Muscle layer of duodenum (tissue), 2 donors: ENCODE measurements at regions not wholly inside any gene's neighbourhood (a gene's known extent, or its start where the extent isn't known, plus 50 kb on each side); places are given as distances from the start of the nearest gene placed in this dataset.

Source experiments
- H3K27ac ChIP-seq: one replicate; pipeline ENCODE4 v1.7.0; 2013; ENCODE audit warnings: mild to moderate bottlenecking, low read length
- H3K27me3 ChIP-seq: one replicate; pipeline ENCODE4 v1.7.0; 2013; ENCODE audit warnings: low read depth, mild to moderate bottlenecking, control low read depth, low read length
- H3K36me3 ChIP-seq, 2 donors: one replicate each; pipeline ENCODE4 v1.7.0; 2013; ENCODE audit warnings: low read length in 2 of 2, control low read depth in 1 of 2, mild to moderate bottlenecking in 1 of 2; ENCODE audit not compliant: insufficient read depth in 2 of 2, control insufficient read depth in 1 of 2
- H3K4me1 ChIP-seq, 2 donors: one replicate each; pipeline ENCODE4 v1.7.0; 2013; ENCODE audit warnings: low read length in 2 of 2, mild to moderate bottlenecking in 2 of 2, control low read depth in 1 of 2, moderate library complexity in 1 of 2; ENCODE audit not compliant: insufficient read depth in 2 of 2, control insufficient read depth in 1 of 2
- H3K4me3 ChIP-seq, 2 donors: one replicate each; pipeline ENCODE4 v1.7.0; 2013; ENCODE audit warnings: low read length in 2 of 2, low read depth in 1 of 2, mild to moderate bottlenecking in 1 of 2
- H3K9me3 ChIP-seq, 2 donors: one replicate each; pipeline ENCODE4 v1.7.0; 2013; ENCODE audit warnings: low read length in 2 of 2, control low read depth in 1 of 2, mild to moderate bottlenecking in 1 of 2; ENCODE audit not compliant: control insufficient read depth in 1 of 2
- donor health status: healthy.

DNA sequence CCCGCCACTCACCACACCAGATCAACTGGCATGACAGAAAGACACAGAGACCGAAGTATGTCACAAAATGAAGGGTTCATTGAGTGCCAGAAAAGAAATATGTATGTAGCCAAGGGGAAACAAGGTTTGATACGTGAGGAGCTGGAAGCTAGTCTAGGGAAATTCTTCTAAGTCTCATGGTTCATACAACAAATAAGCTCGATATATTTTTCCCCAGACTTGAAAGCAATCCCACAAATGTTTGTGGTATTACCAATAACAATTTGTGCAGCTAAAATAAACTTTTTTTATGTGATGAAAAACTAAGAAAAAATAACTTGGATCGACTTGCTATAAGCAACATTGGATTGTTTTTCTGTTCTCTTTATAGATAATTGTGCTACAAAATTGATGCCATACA lies 777.0 kb downstream of the TSN start:
- Histone ChIP-seq H3K9me3 (no peaks in the 10 kb centered on the region), H3K4me3 (no peak overlapping the region), H3K27me3 (no peaks in the 10 kb centered on the region), H3K4me1 (peaks cover 0 to 4% of the 10 kb centered on the region in 2 donors), H3K36me3 (no peaks in the 10 kb centered on the region), H3K27ac (no peak overlapping the region)

DNA sequence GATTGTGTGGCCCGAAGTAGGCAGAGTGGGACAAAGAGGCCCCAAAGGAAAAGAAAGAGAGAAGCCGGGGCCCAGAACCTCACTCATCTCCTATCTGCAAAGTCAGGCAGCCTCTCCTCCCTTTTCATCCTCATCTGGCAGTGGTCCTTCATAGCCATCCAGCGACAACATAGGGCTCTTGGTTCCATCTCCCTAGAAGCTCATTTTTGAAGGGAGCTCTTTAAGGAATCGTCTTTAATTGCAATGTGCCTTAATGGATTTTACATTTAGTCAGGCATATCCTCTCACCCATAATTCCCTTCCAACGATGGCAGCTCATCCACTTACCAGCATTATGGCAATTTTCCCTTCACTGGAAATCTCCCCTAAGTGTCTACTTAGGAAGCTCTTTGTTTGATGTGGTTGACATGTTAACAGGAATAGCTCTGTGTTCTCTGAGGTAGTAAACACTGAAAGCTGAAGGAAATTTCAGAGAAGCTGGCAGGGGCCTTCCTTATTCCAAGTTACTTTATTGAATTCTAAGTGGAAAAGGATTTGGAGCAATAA lies 780.6 kb downstream of the TSN start:
- H3K27me3 ChIP-seq = no peaks in the 10 kb centered on the region
- H3K36me3 ChIP-seq = no peaks in the 10 kb centered on the region
- H3K9me3 ChIP-seq = no peaks in the 10 kb centered on the region
- H3K4me1 ChIP-seq = peaks cover 0 to under 1% of the 10 kb centered on the region in 2 donors
- H3K4me3 ChIP-seq = no peak overlapping the region
- no peak overlapping the region for H3K27ac ChIP-seq

DNA sequence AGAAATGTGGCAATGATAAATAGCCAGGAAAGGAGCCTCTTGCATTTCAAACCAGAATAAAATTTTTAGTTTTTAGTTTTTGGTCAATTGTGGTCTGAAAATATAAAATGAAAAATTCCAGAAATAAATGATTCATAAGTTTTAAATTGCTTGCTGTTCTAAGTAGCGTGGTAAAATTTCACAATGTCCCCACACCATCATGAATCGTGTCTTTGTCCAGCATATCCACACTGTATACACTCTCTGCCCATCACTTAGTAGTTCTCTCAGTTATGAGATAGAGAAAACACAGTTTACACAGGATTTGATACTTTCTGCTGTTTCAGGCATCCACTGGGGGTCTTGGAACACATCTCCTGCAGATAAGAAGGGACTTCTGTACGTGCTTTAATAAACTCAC lies 783.9 kb downstream of the TSN start:
- H3K27me3 ChIP-seq = no peaks in the 10 kb centered on the region
- H3K36me3 ChIP-seq = no peaks in the 10 kb centered on the region
- no peaks in the 10 kb centered on the region for H3K9me3 ChIP-seq
- H3K4me3 ChIP-seq = no peak overlapping the region
- no peaks in the 10 kb centered on the region for H3K4me1 ChIP-seq
- H3K27ac ChIP-seq = no peak overlapping the region

DNA sequence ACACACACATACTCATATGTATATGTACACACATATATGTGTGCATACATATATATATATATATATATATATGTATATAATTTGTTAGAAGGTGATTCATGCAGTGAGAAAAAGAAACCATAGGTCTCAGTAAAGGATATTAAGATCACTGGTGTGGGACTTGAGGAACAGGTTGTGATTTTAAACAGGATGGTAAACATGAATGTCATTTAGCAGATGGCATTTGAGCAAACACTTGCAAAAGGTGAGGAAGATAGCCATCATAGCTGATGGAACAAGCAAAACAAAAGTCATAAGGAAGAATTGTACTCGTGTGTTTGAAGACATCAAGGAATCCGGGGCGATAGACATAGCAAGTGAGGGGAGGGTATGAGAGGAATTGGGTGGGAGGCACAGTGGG lies 784.5 kb downstream of the TSN start:
- Histone ChIP-seq H3K4me1 (no peaks in the 10 kb centered on the region), H3K4me3 (no peak overlapping the region), H3K27me3 (no peaks in the 10 kb centered on the region), H3K27ac (no peak overlapping the region), H3K36me3 (no peaks in the 10 kb centered on the region), H3K9me3 (no peaks in the 10 kb centered on the region)

DNA sequence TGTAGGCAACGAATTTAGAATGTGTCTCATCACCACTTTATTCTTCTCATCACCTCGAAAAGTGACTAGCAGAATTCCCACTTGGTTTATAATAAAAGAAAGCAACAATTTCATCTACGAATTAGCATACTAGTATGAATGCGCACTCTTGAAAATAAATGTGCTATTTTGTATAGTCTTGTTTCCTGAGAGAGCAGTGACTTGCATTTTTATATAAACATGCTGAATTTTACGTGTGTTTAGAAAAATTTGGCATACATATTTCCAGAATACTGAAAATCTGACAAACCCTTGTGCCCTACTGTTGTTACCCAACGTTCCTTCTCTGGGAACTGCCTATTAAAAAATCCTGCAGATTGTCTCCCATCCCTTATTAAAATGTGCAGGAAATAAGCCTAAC lies 786.8 kb downstream of the TSN start:
- H3K27ac ChIP-seq = no peak overlapping the region
- H3K4me1 ChIP-seq = no peaks in the 10 kb centered on the region
- H3K4me3 ChIP-seq = no peak overlapping the region
- no peaks in the 10 kb centered on the region for H3K9me3 ChIP-seq
- H3K27me3 ChIP-seq = no peaks in the 10 kb centered on the region
- no peaks in the 10 kb centered on the region for H3K36me3 ChIP-seq

DNA sequence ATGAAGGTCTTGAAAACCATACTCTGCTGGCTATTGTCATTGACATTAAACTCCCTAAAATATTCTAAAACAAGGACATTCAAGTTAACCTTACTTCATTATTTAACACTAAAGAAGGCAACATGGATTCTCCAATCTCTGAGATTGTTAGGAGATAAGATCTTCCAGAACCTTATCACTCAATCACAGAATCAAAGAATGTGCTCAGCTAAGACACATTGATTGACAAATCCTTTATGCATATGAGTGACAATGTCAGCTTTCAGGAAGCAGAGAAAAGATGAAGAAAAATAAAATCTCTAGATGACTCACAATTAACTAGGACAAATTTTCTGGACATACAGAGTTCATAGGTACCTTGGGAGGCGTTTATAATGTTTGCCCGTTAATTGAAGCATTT lies 787.2 kb downstream of the TSN start:
- Histone ChIP-seq H3K36me3 (no peaks in the 10 kb centered on the region), H3K27ac (no peak overlapping the region), H3K4me3 (no peak overlapping the region), H3K27me3 (no peaks in the 10 kb centered on the region), H3K4me1 (no peaks in the 10 kb centered on the region), H3K9me3 (no peaks in the 10 kb centered on the region)

DNA sequence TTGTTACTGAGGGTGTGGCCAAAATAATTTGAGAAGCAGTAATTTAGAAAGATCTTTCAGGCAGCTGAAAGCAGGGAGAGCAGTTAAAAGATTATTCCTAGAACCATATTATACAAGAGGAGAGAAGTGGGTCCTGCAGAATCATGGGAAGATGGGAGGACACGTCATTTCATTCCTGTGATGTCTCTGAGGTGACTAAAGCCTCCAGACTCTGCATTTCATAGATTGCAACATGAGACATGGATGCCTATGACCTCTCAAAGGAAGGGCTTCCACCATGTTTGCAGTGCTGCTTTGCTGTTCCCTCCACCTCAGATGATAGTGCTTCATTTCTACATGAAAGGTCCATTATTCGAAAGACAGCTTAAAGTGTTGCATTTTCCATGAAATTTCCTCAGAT lies 788.4 kb downstream of the TSN start:
- Histone ChIP-seq H3K9me3 (no peaks in the 10 kb centered on the region), H3K27me3 (no peaks in the 10 kb centered on the region), H3K4me3 (no peak overlapping the region), H3K4me1 (no peaks in the 10 kb centered on the region), H3K36me3 (no peaks in the 10 kb centered on the region), H3K27ac (no peak overlapping the region)

DNA sequence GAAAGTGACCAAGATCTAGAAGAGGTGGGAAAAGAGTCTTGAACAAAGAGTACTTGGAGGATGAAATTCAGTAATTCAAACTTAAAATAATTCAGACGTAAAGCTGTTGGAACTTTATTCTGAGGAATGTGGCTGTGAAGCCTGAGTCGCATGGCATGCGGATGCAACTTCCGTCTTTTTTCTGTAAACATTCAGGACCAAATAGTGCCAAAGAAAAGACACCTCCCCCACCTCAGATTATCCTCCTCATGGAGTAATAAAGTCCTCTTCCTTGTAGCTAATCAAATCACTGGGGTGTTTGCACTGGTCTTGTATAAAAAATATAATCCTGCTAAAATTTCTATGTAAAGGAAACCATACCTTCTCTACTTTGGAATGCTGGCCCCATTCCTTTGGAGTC lies 790.4 kb downstream of the TSN start:
- Histone ChIP-seq H3K27ac (no peak overlapping the region), H3K9me3 (peaks cover 0 to 3% of the 10 kb centered on the region in 2 donors), H3K4me3 (no peak overlapping the region), H3K36me3 (no peaks in the 10 kb centered on the region), H3K4me1 (no peaks in the 10 kb centered on the region), H3K27me3 (no peaks in the 10 kb centered on the region)

DNA sequence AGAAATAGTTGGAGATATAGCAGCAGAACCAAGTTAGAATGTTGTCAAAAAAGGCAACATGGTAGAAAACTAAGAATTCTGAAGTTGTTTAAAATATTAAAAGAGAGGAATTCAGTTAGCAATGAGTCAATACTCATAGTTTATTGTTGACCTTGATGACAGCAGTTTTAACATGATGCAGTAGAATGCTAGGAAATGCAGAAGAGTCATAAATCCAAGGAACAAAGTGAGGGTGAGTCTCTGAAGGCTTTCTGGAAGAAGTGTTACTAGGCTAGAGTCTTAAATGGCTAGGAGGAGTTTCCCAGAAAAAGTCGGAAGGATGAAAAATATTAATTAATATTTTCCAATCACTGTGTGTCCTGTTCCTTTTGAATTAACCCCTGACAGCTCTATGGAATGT lies 807.3 kb downstream of the TSN start:
- H3K27ac ChIP-seq = no peak overlapping the region
- H3K4me3 ChIP-seq = no peak overlapping the region
- no peaks in the 10 kb centered on the region for H3K27me3 ChIP-seq
- no peaks in the 10 kb centered on the region for H3K36me3 ChIP-seq
- H3K4me1 ChIP-seq = no peaks in the 10 kb centered on the region
- H3K9me3 ChIP-seq = no peaks in the 10 kb centered on the region

DNA sequence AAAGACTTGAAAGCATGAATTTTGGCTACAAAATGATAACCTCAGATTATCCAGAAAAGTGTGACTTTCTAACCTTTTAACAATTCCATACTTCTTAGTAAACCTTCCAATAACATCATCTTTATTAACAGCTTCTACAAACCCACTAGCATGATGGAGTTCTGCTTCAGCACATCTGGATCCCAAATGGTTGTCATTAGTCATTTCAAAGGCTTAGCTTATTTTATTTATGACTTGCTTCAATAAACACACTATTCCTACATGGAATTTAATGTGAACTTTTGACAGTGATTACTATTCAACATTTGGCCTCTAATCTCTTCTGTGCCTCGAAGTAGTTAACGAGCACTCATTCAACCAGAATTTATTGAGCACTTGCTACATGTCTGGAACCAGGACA lies 808.3 kb downstream of the TSN start:
- Histone ChIP-seq H3K4me1 (no peaks in the 10 kb centered on the region), H3K36me3 (no peaks in the 10 kb centered on the region), H3K9me3 (no peaks in the 10 kb centered on the region), H3K27me3 (no peaks in the 10 kb centered on the region), H3K27ac (no peak overlapping the region), H3K4me3 (no peak overlapping the region)

DNA sequence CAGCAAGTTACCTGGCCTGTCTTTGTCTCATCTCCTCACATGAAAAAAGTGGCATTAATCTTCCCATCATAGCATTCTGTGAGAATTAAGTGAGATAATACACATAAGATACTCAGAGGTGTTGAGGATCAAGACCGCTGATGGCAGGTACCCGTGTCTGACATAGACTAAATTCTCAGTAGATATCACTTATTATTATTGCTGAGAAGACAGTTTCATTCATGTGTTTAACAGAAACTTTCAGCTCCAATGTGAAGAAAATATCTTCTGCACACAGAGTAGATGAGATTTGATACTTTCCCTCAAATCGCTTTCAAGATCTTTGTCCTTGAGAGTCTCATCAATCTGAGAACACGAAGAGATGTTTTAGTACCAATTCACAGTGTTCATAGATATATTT lies 809.4 kb downstream of the TSN start:
- no peaks in the 10 kb centered on the region for H3K36me3 ChIP-seq
- no peaks in the 10 kb centered on the region for H3K9me3 ChIP-seq
- H3K27ac ChIP-seq = no peak overlapping the region
- H3K4me1 ChIP-seq = no peaks in the 10 kb centered on the region
- no peak overlapping the region for H3K4me3 ChIP-seq
- no peaks in the 10 kb centered on the region for H3K27me3 ChIP-seq

DNA sequence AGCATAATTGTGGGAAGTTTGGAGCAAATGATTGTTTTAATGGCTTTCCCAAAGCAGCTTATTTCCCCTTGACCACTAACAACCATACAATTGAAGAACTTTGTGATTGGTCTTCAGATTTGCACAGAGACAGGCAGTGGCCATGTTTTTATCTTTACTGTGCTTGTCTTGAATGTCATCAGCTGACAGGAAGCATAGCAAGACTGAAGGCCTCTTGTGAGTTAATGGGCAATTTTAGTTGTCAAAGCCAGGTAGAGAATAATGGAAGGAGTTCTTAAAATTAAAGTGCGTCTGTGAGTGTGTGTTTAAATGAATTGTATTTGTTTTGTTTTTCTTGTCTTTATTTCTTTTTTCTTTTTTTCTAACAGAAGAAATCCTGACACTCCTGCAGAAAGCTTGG lies 809.9 kb downstream of the TSN start:
- H3K27me3 ChIP-seq = no peaks in the 10 kb centered on the region
- H3K4me1 ChIP-seq = no peaks in the 10 kb centered on the region
- H3K36me3 ChIP-seq = no peaks in the 10 kb centered on the region
- H3K27ac ChIP-seq = no peak overlapping the region
- no peak overlapping the region for H3K4me3 ChIP-seq
- H3K9me3 ChIP-seq = no peaks in the 10 kb centered on the region
